ENCODE measurements at regions not wholly inside any gene's neighbourhood (a gene's known extent, or its start where the extent isn't known, plus 50 kb on each side); places are given as distances from the start of the nearest gene placed in this dataset.
"Not testable (repeated sequence)": the region's sequence is repeated elsewhere in the genome, so short reads cannot be mapped to it uniquely, and the experiment has no call there.

DNA sequence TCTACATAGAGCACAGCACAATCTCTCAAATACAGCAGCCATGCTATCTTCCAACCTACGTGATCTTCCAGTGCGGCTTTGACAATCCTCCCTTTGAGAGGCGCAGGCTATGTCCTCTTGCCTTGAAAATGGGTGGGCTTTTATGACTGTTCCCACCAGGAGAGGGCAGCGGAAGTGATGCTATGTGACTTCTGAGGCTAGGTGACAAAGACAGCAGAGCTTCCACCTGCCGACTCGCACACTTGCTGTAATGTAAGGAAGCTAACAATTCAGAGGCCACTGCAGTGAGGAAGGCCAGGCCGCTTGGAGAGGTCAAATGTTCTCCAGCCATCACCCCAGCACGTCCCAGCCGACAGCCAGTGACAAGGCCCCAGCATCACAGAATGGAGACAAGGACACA lies 65.8 kb downstream of the MRPL57 start:
- FAIRE-seq (no peak), DNase-seq (ENCODE audit: low read depth) (no peak)
- H3K36me3 ChIP-seq (ENCODE audit: control insufficient read depth, insufficient read depth, low read length) = no peaks in the 10 kb centered on the region
- TF ChIP-seq, protein P1, sequence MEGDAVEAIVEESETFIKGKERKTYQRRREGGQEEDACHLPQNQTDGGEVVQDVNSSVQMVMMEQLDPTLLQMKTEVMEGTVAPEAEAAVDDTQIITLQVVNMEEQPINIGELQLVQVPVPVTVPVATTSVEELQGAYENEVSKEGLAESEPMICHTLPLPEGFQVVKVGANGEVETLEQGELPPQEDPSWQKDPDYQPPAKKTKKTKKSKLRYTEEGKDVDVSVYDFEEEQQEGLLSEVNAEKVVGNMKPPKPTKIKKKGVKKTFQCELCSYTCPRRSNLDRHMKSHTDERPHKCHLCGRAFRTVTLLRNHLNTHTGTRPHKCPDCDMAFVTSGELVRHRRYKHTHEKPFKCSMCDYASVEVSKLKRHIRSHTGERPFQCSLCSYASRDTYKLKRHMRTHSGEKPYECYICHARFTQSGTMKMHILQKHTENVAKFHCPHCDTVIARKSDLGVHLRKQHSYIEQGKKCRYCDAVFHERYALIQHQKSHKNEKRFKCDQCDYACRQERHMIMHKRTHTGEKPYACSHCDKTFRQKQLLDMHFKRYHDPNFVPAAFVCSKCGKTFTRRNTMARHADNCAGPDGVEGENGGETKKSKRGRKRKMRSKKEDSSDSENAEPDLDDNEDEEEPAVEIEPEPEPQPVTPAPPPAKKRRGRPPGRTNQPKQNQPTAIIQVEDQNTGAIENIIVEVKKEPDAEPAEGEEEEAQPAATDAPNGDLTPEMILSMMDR (IDR thresholded peaks at IDR 0.05; ENCODE audit: insufficient read depth, low read length, severe bottlenecking) = no peak
- H3K4me3 ChIP-seq (ENCODE audit: low read depth, low read length) = no peak overlapping the region
- no peaks in the 10 kb centered on the region for H3K27me3 ChIP-seq (ENCODE audit: control insufficient read depth, insufficient read depth, low read length)

DNA sequence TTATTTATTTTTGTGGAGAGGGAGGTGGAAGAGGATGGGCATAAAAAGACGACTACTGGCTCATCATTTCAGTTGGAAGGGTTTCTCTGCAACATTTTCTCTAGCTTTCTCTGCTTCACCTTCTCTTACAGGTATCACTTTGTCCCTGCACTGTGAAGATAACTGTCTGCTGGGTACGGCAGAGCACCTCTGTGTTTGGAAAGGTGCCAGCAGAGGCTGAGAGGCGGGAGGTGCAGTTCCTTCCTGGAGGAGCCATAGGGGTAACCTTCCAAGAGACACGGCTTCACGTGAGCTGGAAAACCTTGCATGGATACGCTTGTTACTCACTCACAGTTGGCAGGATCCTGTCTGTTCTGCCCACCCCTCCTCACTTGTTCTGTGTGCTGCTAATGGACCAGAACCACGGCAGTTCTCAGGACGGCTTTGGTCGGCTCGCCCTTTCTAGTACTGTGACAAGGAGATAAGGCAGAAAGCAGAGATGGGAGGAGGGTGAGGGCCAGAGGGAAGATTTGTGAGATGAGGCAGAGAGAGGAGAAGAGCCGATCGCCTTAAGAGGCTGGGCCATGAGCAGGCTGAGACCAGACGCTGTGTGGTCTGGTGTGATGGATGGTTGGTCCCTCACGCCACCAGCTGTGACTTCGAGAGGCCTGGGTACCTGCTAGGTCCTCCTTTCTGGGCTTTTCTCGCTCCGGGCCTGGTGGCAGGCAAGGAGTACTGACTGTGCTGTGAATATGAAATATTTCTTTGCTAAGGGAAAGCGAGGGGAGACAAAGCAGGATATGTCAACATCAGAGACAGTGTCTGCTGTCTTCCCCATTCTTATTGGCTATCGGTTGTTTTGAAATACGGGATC lies 66.8 kb downstream of the MRPL57 start:
- no peak for FAIRE-seq
- Histone ChIP-seq H3K27me3 (ENCODE audit: control insufficient read depth, insufficient read depth, low read length) (no peaks in the 10 kb centered on the region), H3K36me3 (ENCODE audit: control insufficient read depth, insufficient read depth, low read length) (no peaks in the 10 kb centered on the region), H3K4me3 (ENCODE audit: low read depth, low read length) (no peak overlapping the region)
- no peak for DNase-seq (ENCODE audit: low read depth)
- TF ChIP-seq, protein P1 (IDR thresholded peaks at IDR 0.05; ENCODE audit: insufficient read depth, low read length, severe bottlenecking) = no peak

DNA sequence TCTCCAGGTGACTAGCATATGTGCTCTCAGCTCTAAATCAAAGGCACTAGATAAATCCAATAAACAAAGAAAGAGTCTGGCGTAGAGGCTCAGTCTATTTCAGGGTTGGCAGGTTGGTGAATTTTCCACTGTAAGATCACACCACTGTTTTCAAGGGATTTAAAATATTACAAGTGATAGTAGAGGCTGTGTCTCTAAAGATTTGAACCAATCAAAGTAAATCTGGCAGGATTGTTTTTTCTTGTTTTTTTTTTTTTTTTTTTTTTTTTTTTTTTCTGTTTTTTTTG lies 67.4 kb downstream of the MRPL57 start:
- H3K36me3 ChIP-seq (ENCODE audit: control insufficient read depth, insufficient read depth, low read length); H3K27me3 ChIP-seq (ENCODE audit: control insufficient read depth, insufficient read depth, low read length); DNase-seq (ENCODE audit: low read depth); FAIRE-seq; H3K4me3 ChIP-seq (ENCODE audit: low read depth, low read length): not testable (repeated sequence)

DNA sequence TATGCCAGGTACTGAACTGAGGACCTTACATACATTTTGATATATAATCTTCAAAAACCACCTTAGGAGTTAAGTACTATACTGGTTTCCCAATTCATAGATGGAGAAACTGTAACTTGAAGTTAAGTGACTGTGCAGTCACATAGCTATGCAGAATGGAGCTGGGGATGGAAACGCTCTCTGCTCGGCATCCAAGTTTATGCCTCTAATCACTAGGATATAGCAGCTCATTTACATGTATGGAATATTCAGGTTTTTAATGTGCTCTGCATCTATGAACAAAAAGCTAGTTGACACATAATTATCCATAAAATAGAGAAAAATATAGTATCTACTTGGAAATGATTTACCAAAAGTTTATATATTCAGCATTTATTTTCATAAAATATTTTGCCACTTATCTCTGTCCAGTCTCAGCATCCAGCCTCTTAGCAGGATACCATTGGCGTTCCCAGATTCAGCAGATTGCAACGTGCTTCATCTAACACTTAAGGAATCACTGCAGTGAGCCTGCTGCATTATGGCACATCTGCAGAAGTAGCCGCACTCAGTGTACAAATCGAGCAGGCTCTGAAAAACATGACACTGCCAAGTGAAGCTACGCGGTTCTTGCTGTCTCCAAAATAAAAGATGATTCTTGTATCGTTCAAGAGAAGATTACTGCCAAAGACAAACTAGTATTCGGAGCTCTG lies 70.4 kb downstream of the MRPL57 start:
- FAIRE-seq (no peak), DNase-seq (ENCODE audit: low read depth) (no peak)
- H3K36me3 ChIP-seq (ENCODE audit: control insufficient read depth, insufficient read depth, low read length) = no peaks in the 10 kb centered on the region
- H3K27me3 ChIP-seq (ENCODE audit: control insufficient read depth, insufficient read depth, low read length) = no peaks in the 10 kb centered on the region
- H3K4me3 ChIP-seq (ENCODE audit: low read depth, low read length) = no peak overlapping the region
- TF ChIP-seq, protein P1 (IDR thresholded peaks at IDR 0.05; ENCODE audit: insufficient read depth, low read length, severe bottlenecking) = no peak

DNA sequence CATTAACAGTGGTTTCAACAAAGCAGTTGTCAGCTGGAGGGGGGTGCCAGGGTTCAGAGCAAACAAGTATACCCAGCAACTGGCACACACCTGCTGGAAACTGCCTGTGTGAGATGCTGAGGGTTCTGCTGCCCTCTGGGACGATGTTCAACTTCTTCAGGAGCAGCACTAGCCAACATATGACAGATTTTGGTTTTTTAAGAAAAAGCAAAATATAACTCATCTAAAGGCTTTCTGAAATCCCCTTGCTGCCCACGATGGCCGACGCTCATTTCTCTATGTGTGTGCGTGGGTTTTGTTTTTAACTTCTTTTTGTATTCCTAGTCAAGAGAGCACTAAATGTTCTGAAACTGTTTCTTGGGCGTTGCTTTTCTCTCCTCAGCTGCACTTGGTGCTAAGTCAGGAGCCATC lies 79.9 kb downstream of the MRPL57 start:
- DNase-seq (ENCODE audit: low read depth) = no peak
- no peaks in the 10 kb centered on the region for H3K27me3 ChIP-seq (ENCODE audit: control insufficient read depth, insufficient read depth, low read length)
- FAIRE-seq = no peak
- no peaks in the 10 kb centered on the region for H3K36me3 ChIP-seq (ENCODE audit: control insufficient read depth, insufficient read depth, low read length)
- TF ChIP-seq, protein P1 (IDR thresholded peaks at IDR 0.05; ENCODE audit: insufficient read depth, low read length, severe bottlenecking) = no peak
- H3K4me3 ChIP-seq (ENCODE audit: low read depth, low read length) = no peak overlapping the region

DNA sequence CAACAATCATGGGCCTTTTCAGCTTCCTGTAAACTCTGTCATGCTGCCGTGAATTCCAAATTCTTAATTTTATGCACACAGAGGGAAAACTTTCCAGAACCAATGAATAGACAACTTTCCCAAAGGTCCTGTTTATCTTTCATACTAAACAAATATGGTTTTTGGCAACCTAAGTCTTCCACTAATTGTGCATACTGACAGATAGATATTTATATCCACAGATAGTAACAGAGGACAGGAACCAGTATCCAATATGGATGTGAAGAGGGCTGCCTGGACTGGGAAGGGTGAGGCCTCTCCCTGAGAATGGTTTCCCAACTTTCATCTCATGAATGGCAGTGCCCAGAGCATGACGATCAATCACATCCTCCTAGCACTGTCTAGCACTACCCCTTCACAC lies 80.4 kb downstream of the MRPL57 start:
- TF ChIP-seq, protein P1 (IDR thresholded peaks at IDR 0.05; ENCODE audit: insufficient read depth, low read length, severe bottlenecking) = no peak
- no peak for DNase-seq (ENCODE audit: low read depth)
- Histone ChIP-seq H3K36me3 (ENCODE audit: control insufficient read depth, insufficient read depth, low read length) (no peaks in the 10 kb centered on the region), H3K27me3 (ENCODE audit: control insufficient read depth, insufficient read depth, low read length) (no peaks in the 10 kb centered on the region), H3K4me3 (ENCODE audit: low read depth, low read length) (no peak overlapping the region)
- no peak for FAIRE-seq

Data from bronchial epithelial cell (primary cell).